ENCODE measurements at regions not wholly inside any gene's neighbourhood (a gene's known extent, or its start where the extent isn't known, plus 50 kb on each side); places are given as distances from the start of the nearest gene placed in this dataset.

GRCh38 chrX:20968996-20969395 lies 405.2 kb upstream of the CNKSR2 start (continued):
- TF ChIP-seq, protein P1, sequence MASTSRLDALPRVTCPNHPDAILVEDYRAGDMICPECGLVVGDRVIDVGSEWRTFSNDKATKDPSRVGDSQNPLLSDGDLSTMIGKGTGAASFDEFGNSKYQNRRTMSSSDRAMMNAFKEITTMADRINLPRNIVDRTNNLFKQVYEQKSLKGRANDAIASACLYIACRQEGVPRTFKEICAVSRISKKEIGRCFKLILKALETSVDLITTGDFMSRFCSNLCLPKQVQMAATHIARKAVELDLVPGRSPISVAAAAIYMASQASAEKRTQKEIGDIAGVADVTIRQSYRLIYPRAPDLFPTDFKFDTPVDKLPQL (IDR thresholded peaks at IDR 0.05; ENCODE audit: extremely low read depth, insufficient read length), result no peak
- no peak for TF ChIP-seq HDAC8 (tag; IDR thresholded peaks at IDR 0.05)

DNA sequence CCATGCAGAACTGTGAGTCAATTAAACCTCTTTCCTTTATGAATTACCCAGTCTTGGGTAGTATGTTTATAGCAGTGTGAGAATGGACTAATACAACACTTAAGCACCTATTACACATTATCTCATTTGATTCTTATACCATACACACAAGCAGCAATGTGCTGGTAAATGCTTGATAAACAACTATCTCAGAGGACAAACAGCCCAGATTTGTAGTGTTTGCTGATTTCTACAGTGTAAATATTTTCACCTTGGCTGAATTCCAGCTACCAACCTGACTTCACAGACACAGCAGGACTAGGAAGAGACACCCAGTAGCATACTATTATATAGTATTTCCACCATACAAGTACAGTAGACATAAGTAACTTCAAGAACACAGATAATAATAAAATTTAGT lies 406.5 kb upstream of the CNKSR2 start:
- no peaks in the 10 kb centered on the region for H4K20me1 ChIP-seq (replicated peaks; ENCODE audit: control insufficient read depth, insufficient read depth, low read length)
- ATAC-seq (no peak), DNase-seq (ENCODE audit: extremely low read depth in 1 of 4, low spot score in 3 of 4) (no peak), FAIRE-seq (no peak)
- H3K27me3 ChIP-seq (ENCODE audit: control insufficient read depth in 2 of 2, insufficient read depth in 2 of 2, low read length in 2 of 2), result no peaks in the 10 kb centered on the region
- H3K9me3 ChIP-seq (replicated peaks; ENCODE audit: control insufficient read depth, insufficient read depth, low read depth, low read length), result no peaks in the 10 kb centered on the region
- no peak overlapping the region for H2AFZ ChIP-seq (ENCODE audit: low read depth, low read length)
- ChIA-PET CTCF (ENCODE audit: low intra/inter-chr PET ratio) (no interaction called here), POLR2A (no interaction called here)
- intact Hi-C loops (cut with micrococcal nuclease), result no loop called here
- H3K27ac ChIP-seq (ENCODE audit: extremely low read depth, low read depth, low read length), result no peak overlapping the region
- no peak overlapping the region for H3K4me2 ChIP-seq (ENCODE audit: insufficient read depth, low read length)
- no peaks in the 10 kb centered on the region for H3K79me2 ChIP-seq (ENCODE audit: control insufficient read depth, insufficient read depth, low read length)
- H3K9me1 ChIP-seq (ENCODE audit: control insufficient read depth, insufficient read depth, low read length), result no peaks in the 10 kb centered on the region
- in situ Hi-C loops (cut with MboI), result no loop called here
- H3K4me1 ChIP-seq (replicated peaks in 1 of 2; ENCODE audit: control insufficient read depth in 2 of 2, insufficient read depth in 2 of 2, low read length in 2 of 2), result no peaks in the 10 kb centered on the region
- no TSS peak for BruUV-seq (replicated peaks)
- no peak overlapping the region for H3K9ac ChIP-seq (ENCODE audit: insufficient read depth in 1 of 2, low read depth in 2 of 2, low read length in 2 of 2)
- no peak overlapping the region for H3K4me3 ChIP-seq
- H3K36me3 ChIP-seq (ENCODE audit: control insufficient read depth, insufficient read depth, low read length), result no peaks in the 10 kb centered on the region
- TF ChIP-seq CREB1 (IDR thresholded peaks at IDR 0.05) (no peak), CREB1 (CRISPR knock-in tag; IDR thresholded peaks at IDR 0.05) (no peak), ID3 (CRISPR knock-in tag; IDR thresholded peaks at IDR 0.05) (no peak), ID3 (tag; IDR thresholded peaks at IDR 0.05) (no peak), ZNF175 (CRISPR knock-in tag; IDR thresholded peaks at IDR 0.05; ENCODE audit: low read depth) (no peak), SMAD4 (CRISPR knock-in tag; conservative IDR thresholded peaks at IDR 0.05) (no peak), ZNF436 (CRISPR knock-in tag; IDR thresholded peaks at IDR 0.05) (no peak), TAF1 (IDR thresholded peaks at IDR 0.05; ENCODE audit: control insufficient read depth, extremely low read depth, insufficient read depth, low read length, severe bottlenecking) (no peak), ELF1 (tag; IDR thresholded peaks at IDR 0.05) (no peak), TEAD1 (CRISPR knock-in tag; IDR thresholded peaks at IDR 0.05) (no peak), DNMT1 (IDR thresholded peaks at IDR 0.05) (no peak), ESRRB (CRISPR knock-in tag; IDR thresholded peaks at IDR 0.05; ENCODE audit: borderline replicate concordance) (no peak), KAT2B (IDR thresholded peaks at IDR 0.05; ENCODE audit: low read depth, low read length) (no peak), PHB (CRISPR knock-in tag; IDR thresholded peaks at IDR 0.05) (no peak), MIER1 (IDR thresholded peaks at IDR 0.05; ENCODE audit: low read depth) (no peak), MEIS2 (IDR thresholded peaks at IDR 0.05; ENCODE audit: partially characterized antibody) (no peak), POLR2AphosphoS5 (IDR thresholded peaks at IDR 0.05; ENCODE audit: control insufficient read depth, insufficient read depth, low read depth, low read length) (no peak), CGGBP1 (CRISPR knock-in tag; IDR thresholded peaks at IDR 0.05) (no peak), TRIM28 (IDR thresholded peaks at IDR 0.05) (no peak)

Data from K562 (cell line).